Neuronal stem cell (in vitro differentiated cells): ENCODE measurements at regions not wholly inside any gene's neighbourhood (a gene's known extent, or its start where the extent isn't known, plus 50 kb on each side); places are given as distances from the start of the nearest gene placed in this dataset.

ENCODE experiments used
- DNase-seq: peaks from one replicate; pipeline ENCODE4 v3.0.0-alpha.2; 2013; ENCODE audit warnings: low spot score
- H2AFZ ChIP-seq: one replicate; pipeline ENCODE4 v1.6.1; 2013; ENCODE audit warnings: mild to moderate bottlenecking, low read length, inconsistent platforms
- H2AK5ac ChIP-seq: 2 replicates; pipeline ENCODE4 v1.6.1; 2013; ENCODE audit warnings: low read depth, mild to moderate bottlenecking, inconsistent platforms, low read length, moderate library complexity, mixed read lengths
- H2BK120ac ChIP-seq: 2 replicates; pipeline ENCODE4 v1.6.1; 2013; ENCODE audit warnings: low read depth, mild to moderate bottlenecking, inconsistent platforms, low read length, moderate library complexity, mixed read lengths
- H2BK12ac ChIP-seq: one replicate; pipeline ENCODE4 v1.6.1; 2013; ENCODE audit warnings: low read length, inconsistent platforms
- H2BK15ac ChIP-seq: 2 replicates; pipeline ENCODE4 v1.6.1; 2013; ENCODE audit warnings: mild to moderate bottlenecking, low read length, inconsistent platforms, mixed read lengths
- H2BK5ac ChIP-seq: one replicate; pipeline ENCODE4 v1.6.1; 2013; ENCODE audit warnings: inconsistent platforms, mild to moderate bottlenecking, low read length, moderate library complexity
- H3K14ac ChIP-seq: one replicate; pipeline ENCODE4 v1.6.1; 2013; ENCODE audit warnings: low read length, inconsistent platforms
- H3K18ac ChIP-seq: 2 replicates; pipeline ENCODE4 v1.6.1; 2013; ENCODE audit warnings: low read length, inconsistent platforms
- H3K23ac ChIP-seq: 2 replicates; pipeline ENCODE4 v1.6.1; 2013; ENCODE audit warnings: low read depth, mild to moderate bottlenecking, mixed read lengths, low read length, inconsistent platforms; ENCODE audit not compliant: poor library complexity
- H3K27ac ChIP-seq: replicated peaks from 3 replicates; pipeline ENCODE4 v1.5.1; 2013; ENCODE audit warnings: low read length, inconsistent platforms
- H3K27me3 ChIP-seq, 3 experiments: 2 replicates each; pipeline ENCODE4 v1.6.1; 2013; ENCODE audit warnings: low read length in 3 of 3, mild to moderate bottlenecking in 2 of 3, inconsistent platforms in 1 of 3, low read depth in 1 of 3, mixed read lengths in 1 of 3, moderate library complexity in 1 of 3; ENCODE audit not compliant: control insufficient read depth in 3 of 3, insufficient read depth in 3 of 3
- H3K36me3 ChIP-seq, 2 donors: replicated peaks in 1 of 2; 2 replicates each; pipeline ENCODE4 v1.6.1; 2013; ENCODE audit warnings: low read length in 2 of 2; ENCODE audit not compliant: control insufficient read depth in 2 of 2, insufficient read depth in 2 of 2
- H3K4ac ChIP-seq: 2 replicates; pipeline ENCODE4 v1.6.1; 2013; ENCODE audit warnings: inconsistent platforms, mild to moderate bottlenecking, low read length, moderate library complexity
- H3K4me1 ChIP-seq, 2 donors: 1 replicate in 1 of 2; 2 replicates in 1 of 2; pipeline ENCODE4 v1.6.1; 2013; ENCODE audit warnings: low read length in 2 of 2, low read depth in 1 of 2; ENCODE audit not compliant: control insufficient read depth in 2 of 2, insufficient read depth in 1 of 2
- H3K4me2 ChIP-seq: one replicate; pipeline ENCODE4 v1.6.1; 2013; ENCODE audit warnings: mild to moderate bottlenecking, low read length, inconsistent platforms; ENCODE audit not compliant: insufficient read depth, poor library complexity, severe bottlenecking
- H3K4me3 ChIP-seq, 2 donors: 2 replicates each; pipeline ENCODE4 v1.5.1; 2013; ENCODE audit warnings: low read length in 2 of 2, mild to moderate bottlenecking in 2 of 2, inconsistent platforms in 1 of 2, moderate library complexity in 1 of 2
- H3K79me1 ChIP-seq: one replicate; pipeline ENCODE4 v1.6.1; 2013; ENCODE audit warnings: low read depth, mild to moderate bottlenecking, inconsistent platforms, low read length, moderate library complexity
- H3K9ac ChIP-seq: one replicate; pipeline ENCODE4 v1.6.1; 2013; ENCODE audit warnings: mild to moderate bottlenecking, low read depth, low read length, inconsistent platforms; ENCODE audit not compliant: poor library complexity
- H3K9me3 ChIP-seq, 2 donors: replicated peaks in 1 of 2; 2 replicates each; pipeline versions ENCODE3 to v1.6.1; 2013; ENCODE audit warnings: low read length in 2 of 2, mild to moderate bottlenecking in 2 of 2, inconsistent platforms in 1 of 2, low read depth in 1 of 2, mixed read lengths in 1 of 2, moderate library complexity in 1 of 2; ENCODE audit not compliant: control insufficient read depth in 2 of 2, insufficient read depth in 1 of 2
- H4K8ac ChIP-seq: one replicate; pipeline ENCODE4 v1.6.1; 2013; ENCODE audit warnings: low read depth, mild to moderate bottlenecking, inconsistent platforms, low read length, moderate library complexity
- H4K91ac ChIP-seq: one replicate; pipeline ENCODE4 v1.6.1; 2013; ENCODE audit warnings: low read length, low read depth, mild to moderate bottlenecking, inconsistent platforms; ENCODE audit not compliant: poor library complexity
- WGBS, 2 donors: extraction: QIAGEN DNeasy Blood & Tissue Kit; methylation state at CpG; one replicate each; pipeline ENCODE4 v1.1.7; 2013; ENCODE audit warnings: missing lambda C conversion rate in 2 of 2, mixed read lengths in 1 of 2; ENCODE audit not compliant: insufficient read length in 2 of 2, insufficient replicate concordance in 1 of 2; ENCODE audit errors: extremely low coverage in 2 of 2; 5-methylcytosine and 5-hydroxymethylcytosine counted together

- no peak overlapping the region for H2BK15ac ChIP-seq
- DNase-seq = no peak
- no CpG with 5 or more reads among the region's 5 CpGs for WGBS, 2 donors
- H2AK5ac ChIP-seq = no peak overlapping the region
- no peaks in the 10 kb centered on the region for H3K79me1 ChIP-seq
- no peaks in the 10 kb centered on the region for H3K27me3 ChIP-seq
- no peak overlapping the region for H3K4me2 ChIP-seq
- H4K8ac ChIP-seq = peak overlapping the region; percentile 65
- H2BK12ac ChIP-seq = peak overlapping the region; percentile 73
- no peak overlapping the region for H3K4me3 ChIP-seq
- no peak overlapping the region for H2BK5ac ChIP-seq
- H2AFZ ChIP-seq = no peak overlapping the region
- H3K4me1 ChIP-seq = peaks cover 0 to 11% of the 10 kb centered on the region in 2 donors
- H3K18ac ChIP-seq = no peak overlapping the region
- no peak overlapping the region for H3K27ac ChIP-seq
- no peaks in the 10 kb centered on the region for H3K36me3 ChIP-seq
- no peak overlapping the region for H2BK120ac ChIP-seq
- no peak overlapping the region for H3K14ac ChIP-seq
- H3K9me3 ChIP-seq = no peaks in the 10 kb centered on the region
- no peak overlapping the region for H3K9ac ChIP-seq
- H3K4ac ChIP-seq = no peak overlapping the region
- H4K91ac ChIP-seq = no peak overlapping the region
- H3K23ac ChIP-seq = no peak overlapping the region
These were observed 176.6 kb upstream of the ZBED5 start for GRCh38 chr11:11034476-11034875.

GRCh38 chr11:11032066-11032465, 174.2 kb upstream of the ZBED5 start:
- Histone ChIP-seq H3K4ac (no peak overlapping the region), H3K4me2 (no peak overlapping the region), H2AFZ (no peak overlapping the region), H2BK15ac (no peak overlapping the region), H3K14ac (no peak overlapping the region), H3K27ac (no peak overlapping the region), H2BK120ac (no peak overlapping the region), H3K23ac (no peak overlapping the region), H3K4me3 (no peak overlapping the region), H4K91ac (no peak overlapping the region), H2AK5ac (no peak overlapping the region), H3K18ac (no peak overlapping the region), H3K9ac (no peak overlapping the region), H3K36me3 (no peaks in the 10 kb centered on the region), H2BK5ac (no peak overlapping the region), H3K27me3 (no peaks in the 10 kb centered on the region), H3K9me3 (no peaks in the 10 kb centered on the region), H3K4me1 (no peaks in the 10 kb centered on the region), H2BK12ac (no peak overlapping the region), H3K79me1 (no peaks in the 10 kb centered on the region), H4K8ac (no peak overlapping the region)
- WGBS, 2 donors = no CpG with 5 or more reads among the region's 1 CpG
- DNase-seq = no peak

GRCh38 chr11:11029027-11029426, 171.2 kb upstream of the ZBED5 start:
- Histone ChIP-seq H3K18ac (no peak overlapping the region), H3K14ac (no peak overlapping the region), H3K27ac (no peak overlapping the region), H2BK5ac (no peak overlapping the region), H2BK120ac (no peak overlapping the region), H3K36me3 (no peaks in the 10 kb centered on the region), H3K4me1 (no peaks in the 10 kb centered on the region), H2BK12ac (no peak overlapping the region), H4K8ac (no peak overlapping the region), H3K27me3 (no peaks in the 10 kb centered on the region), H3K9me3 (no peaks in the 10 kb centered on the region), H2AK5ac (no peak overlapping the region), H4K91ac (no peak overlapping the region), H3K9ac (no peak overlapping the region), H3K79me1 (no peaks in the 10 kb centered on the region), H3K4me3 (no peak overlapping the region), H3K4me2 (no peak overlapping the region), H2AFZ (no peak overlapping the region), H2BK15ac (no peak overlapping the region), H3K23ac (no peak overlapping the region), H3K4ac (no peak overlapping the region)
- WGBS, 2 donors = no CpG with 5 or more reads among the region's 3 CpGs
- DNase-seq = no peak

- Histone ChIP-seq H4K91ac (no peak overlapping the region), H2AK5ac (no peak overlapping the region), H2BK15ac (no peak overlapping the region), H4K8ac (no peak overlapping the region), H3K9me3 (no peaks in the 10 kb centered on the region), H3K27me3 (no peaks in the 10 kb centered on the region), H2BK5ac (no peak overlapping the region), H2AFZ (no peak overlapping the region), H3K9ac (no peak overlapping the region), H3K4me3 (no peak overlapping the region), H2BK12ac (no peak overlapping the region), H3K23ac (no peak overlapping the region), H3K4ac (no peak overlapping the region), H3K18ac (no peak overlapping the region), H3K14ac (no peak overlapping the region), H3K27ac (no peak overlapping the region), H3K4me1 (no peaks in the 10 kb centered on the region), H2BK120ac (no peak overlapping the region), H3K79me1 (no peaks in the 10 kb centered on the region), H3K4me2 (no peak overlapping the region), H3K36me3 (no peaks in the 10 kb centered on the region)
- no CpG with 5 or more reads among the region's 5 CpGs for WGBS, 2 donors
- peak; percentile 48 for DNase-seq
These were observed 170.3 kb upstream of the ZBED5 start for GRCh38 chr11:11028017-11028692.
